Nephron (organoid): ENCODE measurements at regions not wholly inside any gene's neighbourhood (a gene's known extent, or its start where the extent isn't known, plus 50 kb on each side); places are given as distances from the start of the nearest gene placed in this dataset.
"Not testable (repeated sequence)": the region's sequence is repeated elsewhere in the genome, so short reads cannot be mapped to it uniquely, and the experiment has no call there.

Experiments
- H3K27ac Mint-ChIP-seq, 3 experiments: 2 replicates each; pipeline ENCODE4 v1.8.0; 2020; ENCODE audit warnings: mixed read lengths in 3 of 3, mild to moderate bottlenecking in 2 of 3, moderate library complexity in 1 of 3
- H3K27me3 Mint-ChIP-seq: 2 replicates; pipeline ENCODE4 v1.8.0; 2021; ENCODE audit warnings: low read depth, mild to moderate bottlenecking, moderate library complexity, mixed read lengths
- H3K36me3 Mint-ChIP-seq: 2 replicates; pipeline ENCODE4 v1.8.0; 2020; ENCODE audit warnings: low read depth, mixed read lengths
- H3K4me1 Mint-ChIP-seq: 2 replicates; pipeline ENCODE4 v1.8.0; 2020; ENCODE audit warnings: mixed read lengths
- H3K4me3 Mint-ChIP-seq, 3 experiments: 2 replicates each; pipeline ENCODE4 v1.8.0; 2020; ENCODE audit warnings: mild to moderate bottlenecking in 3 of 3, mixed read lengths in 3 of 3, moderate library complexity in 2 of 3
- H3K9me3 Mint-ChIP-seq: 2 replicates; pipeline ENCODE4 v1.8.0; 2020; ENCODE audit warnings: mixed read lengths
- TF ChIP-seq, protein P1 (sequence below), 3 experiments: fragments of 200-600 bp; sonication (generic); IDR thresholded peaks; one replicate each; pipeline ENCODE4 v1.5.0; 2021; ENCODE audit warnings: antibody characterized with exemption in 3 of 3; ENCODE audit not compliant: unreplicated experiment in 3 of 3

DNA sequence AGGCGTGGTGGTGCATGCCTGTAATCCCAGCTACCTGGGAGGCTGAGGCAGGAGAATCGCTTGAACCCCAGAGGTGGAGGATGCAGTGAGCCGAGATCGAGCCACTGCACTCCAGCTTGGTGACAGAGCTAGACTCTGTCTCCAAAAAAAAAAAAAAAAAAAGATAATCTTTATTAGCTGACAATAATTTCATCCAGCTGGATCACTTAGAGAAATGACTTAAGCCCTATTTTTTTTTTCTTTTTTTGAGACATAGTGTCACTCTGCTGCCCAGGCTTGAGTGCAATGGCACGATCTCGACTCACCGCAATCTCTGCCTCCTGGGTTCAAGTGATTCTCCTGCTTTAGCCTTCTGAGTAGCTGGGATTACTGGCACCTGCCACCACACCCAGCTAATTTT lies 51.6 kb upstream of the MAP4K4 start:
- H3K4me1 Mint-ChIP-seq, H3K9me3 Mint-ChIP-seq, H3K27me3 Mint-ChIP-seq, H3K4me3 Mint-ChIP-seq, H3K36me3 Mint-ChIP-seq, H3K27ac Mint-ChIP-seq: not testable (repeated sequence)

DNA sequence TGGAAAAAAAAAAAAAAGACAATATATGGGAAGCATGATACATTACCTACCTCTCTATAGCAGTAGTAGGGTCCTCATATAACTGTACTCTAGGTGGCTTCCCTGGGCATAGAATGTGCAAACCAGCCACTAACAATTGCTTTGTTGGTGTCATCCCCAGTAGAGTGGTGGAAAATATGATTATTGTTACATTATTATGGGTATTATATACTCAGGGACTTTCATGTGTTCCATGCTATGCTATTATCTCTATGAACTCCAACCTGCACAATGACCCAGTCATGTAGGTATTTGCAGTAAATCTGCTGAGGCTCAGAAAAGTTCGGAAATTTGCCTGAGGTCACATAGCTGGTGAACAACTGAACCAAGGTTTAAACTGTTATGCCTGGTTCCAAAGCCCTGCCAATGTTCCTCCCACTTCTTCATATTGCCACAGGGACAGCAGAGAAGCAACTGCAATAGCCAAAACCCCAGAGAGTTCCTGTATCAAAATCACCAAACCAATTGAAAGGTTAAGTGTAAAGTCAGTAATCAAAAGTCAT lies 52.6 kb upstream of the MAP4K4 start:
- H3K27me3 Mint-ChIP-seq, result peaks cover 4% of the 10 kb centered on the region
- no peak overlapping the region for H3K27ac Mint-ChIP-seq
- no peak overlapping the region for H3K4me3 Mint-ChIP-seq
- TF ChIP-seq, protein P1, sequence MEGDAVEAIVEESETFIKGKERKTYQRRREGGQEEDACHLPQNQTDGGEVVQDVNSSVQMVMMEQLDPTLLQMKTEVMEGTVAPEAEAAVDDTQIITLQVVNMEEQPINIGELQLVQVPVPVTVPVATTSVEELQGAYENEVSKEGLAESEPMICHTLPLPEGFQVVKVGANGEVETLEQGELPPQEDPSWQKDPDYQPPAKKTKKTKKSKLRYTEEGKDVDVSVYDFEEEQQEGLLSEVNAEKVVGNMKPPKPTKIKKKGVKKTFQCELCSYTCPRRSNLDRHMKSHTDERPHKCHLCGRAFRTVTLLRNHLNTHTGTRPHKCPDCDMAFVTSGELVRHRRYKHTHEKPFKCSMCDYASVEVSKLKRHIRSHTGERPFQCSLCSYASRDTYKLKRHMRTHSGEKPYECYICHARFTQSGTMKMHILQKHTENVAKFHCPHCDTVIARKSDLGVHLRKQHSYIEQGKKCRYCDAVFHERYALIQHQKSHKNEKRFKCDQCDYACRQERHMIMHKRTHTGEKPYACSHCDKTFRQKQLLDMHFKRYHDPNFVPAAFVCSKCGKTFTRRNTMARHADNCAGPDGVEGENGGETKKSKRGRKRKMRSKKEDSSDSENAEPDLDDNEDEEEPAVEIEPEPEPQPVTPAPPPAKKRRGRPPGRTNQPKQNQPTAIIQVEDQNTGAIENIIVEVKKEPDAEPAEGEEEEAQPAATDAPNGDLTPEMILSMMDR (IDR thresholded peaks at IDR 0.05; ENCODE audit: unreplicated experiment in 3 of 3), result no peak
- no peaks in the 10 kb centered on the region for H3K36me3 Mint-ChIP-seq
- no peaks in the 10 kb centered on the region for H3K4me1 Mint-ChIP-seq
- H3K9me3 Mint-ChIP-seq, result peaks cover 7% of the 10 kb centered on the region

DNA sequence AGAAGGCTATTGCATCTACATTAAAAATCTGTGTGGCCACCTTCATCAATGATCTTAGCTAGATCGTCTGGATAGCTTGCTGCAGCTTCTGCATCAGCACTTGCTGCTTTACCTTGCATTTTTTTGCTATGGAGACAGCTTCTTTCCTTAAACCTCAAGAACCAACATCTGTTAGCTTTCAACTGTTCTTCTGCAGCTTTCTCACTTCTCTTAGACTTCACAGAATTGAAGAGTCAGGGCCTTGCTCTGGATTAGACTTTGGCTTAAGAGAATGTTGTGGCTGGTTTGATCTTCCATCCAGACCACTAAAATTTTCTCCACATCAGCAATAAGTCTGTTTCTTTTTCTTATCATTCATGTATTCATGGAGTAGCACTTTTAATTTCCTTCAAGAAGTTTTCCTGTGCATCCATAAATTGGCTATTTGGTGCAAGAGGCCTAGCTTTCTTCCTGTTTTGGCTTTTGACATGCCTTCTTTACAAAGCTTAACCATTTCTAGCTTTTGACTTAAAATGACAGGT lies 54.4 kb upstream of the MAP4K4 start:
- H3K9me3 Mint-ChIP-seq, result peaks cover 7% of the 10 kb centered on the region
- no peak overlapping the region for H3K27ac Mint-ChIP-seq
- H3K4me3 Mint-ChIP-seq, result no peak overlapping the region
- no peaks in the 10 kb centered on the region for H3K36me3 Mint-ChIP-seq
- peaks cover 4% of the 10 kb centered on the region for H3K27me3 Mint-ChIP-seq
- H3K4me1 Mint-ChIP-seq, result no peaks in the 10 kb centered on the region
- TF ChIP-seq, protein P1 (IDR thresholded peaks at IDR 0.05; ENCODE audit: unreplicated experiment in 3 of 3), result no peak

DNA sequence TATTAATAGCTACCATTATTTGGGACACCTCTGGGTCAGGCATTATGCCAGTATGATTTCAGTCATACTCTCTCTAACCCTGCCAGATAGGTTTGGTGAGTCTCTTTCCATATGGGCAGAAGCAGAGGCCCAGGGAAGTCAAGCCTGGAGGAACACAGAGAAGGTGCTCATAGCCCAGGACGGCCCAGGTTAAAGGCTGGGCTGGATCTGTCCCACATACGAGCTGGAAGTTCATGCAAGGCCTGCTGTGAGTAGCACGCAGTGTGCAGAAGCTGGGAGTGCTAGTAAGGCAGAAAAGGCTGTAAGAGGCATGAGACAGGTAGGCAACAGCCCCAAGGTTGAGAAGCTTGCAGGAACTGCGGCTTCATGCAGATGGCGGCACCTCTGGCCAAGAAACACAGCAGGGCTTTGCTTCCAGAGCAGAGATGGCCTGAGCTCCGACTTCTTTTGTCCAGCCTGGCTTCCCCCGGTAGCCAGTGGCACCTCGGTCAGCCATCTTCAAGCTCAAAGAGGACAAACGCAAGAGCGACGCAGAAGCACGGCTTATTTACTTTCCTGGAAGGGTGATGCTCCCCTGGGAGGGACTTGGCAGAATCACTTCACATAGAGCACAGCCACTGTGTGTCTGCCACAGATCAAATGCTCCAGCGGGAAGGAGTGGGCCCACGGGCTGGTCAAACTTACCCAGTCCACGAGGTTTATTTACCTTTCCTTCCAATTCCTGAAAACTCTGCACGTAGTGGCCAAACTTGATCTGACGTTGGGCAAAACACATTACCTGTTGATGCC lies 58.5 kb upstream of the MAP4K4 start:
- Mint-ChIP-seq H3K4me3 (no peak overlapping the region), H3K27ac (no peak overlapping the region), H3K9me3 (peaks cover 7% of the 10 kb centered on the region), H3K4me1 (no peaks in the 10 kb centered on the region), H3K36me3 (no peaks in the 10 kb centered on the region), H3K27me3 (no peaks in the 10 kb centered on the region)
- TF ChIP-seq, protein P1 (IDR thresholded peaks at IDR 0.05; ENCODE audit: unreplicated experiment in 3 of 3), result no peak

DNA sequence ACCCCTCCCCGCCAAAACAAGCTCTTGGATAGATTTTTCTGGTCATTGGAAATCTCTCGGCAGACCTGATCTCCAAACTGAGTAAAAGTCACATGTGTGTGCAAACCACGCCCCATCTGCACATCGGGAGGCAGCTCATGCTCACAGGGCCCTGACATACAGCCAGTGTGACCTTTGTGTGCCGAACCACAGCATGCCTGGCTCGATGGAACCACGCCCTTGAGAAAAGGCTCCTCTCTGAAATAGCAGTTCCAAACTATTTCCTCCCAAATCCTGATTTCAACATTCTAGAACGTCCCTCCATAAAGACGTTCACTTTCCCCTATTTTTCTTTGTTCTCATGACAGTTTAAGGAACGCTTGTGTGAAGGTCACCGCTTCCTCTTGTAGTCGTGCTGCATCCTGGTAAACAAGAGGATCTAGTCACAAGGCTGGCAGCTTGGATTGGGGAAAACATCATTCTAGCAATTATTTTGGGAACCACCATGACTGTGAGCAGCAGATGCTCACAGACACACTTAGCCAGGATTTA lies 59.3 kb upstream of the MAP4K4 start:
- TF ChIP-seq, protein P1 (IDR thresholded peaks at IDR 0.05; ENCODE audit: unreplicated experiment in 3 of 3), result no peak
- no peaks in the 10 kb centered on the region for H3K27me3 Mint-ChIP-seq
- no peak overlapping the region for H3K27ac Mint-ChIP-seq
- no peaks in the 10 kb centered on the region for H3K4me1 Mint-ChIP-seq
- H3K9me3 Mint-ChIP-seq, result peaks cover 6% of the 10 kb centered on the region
- H3K36me3 Mint-ChIP-seq, result no peaks in the 10 kb centered on the region
- H3K4me3 Mint-ChIP-seq, result no peak overlapping the region

DNA sequence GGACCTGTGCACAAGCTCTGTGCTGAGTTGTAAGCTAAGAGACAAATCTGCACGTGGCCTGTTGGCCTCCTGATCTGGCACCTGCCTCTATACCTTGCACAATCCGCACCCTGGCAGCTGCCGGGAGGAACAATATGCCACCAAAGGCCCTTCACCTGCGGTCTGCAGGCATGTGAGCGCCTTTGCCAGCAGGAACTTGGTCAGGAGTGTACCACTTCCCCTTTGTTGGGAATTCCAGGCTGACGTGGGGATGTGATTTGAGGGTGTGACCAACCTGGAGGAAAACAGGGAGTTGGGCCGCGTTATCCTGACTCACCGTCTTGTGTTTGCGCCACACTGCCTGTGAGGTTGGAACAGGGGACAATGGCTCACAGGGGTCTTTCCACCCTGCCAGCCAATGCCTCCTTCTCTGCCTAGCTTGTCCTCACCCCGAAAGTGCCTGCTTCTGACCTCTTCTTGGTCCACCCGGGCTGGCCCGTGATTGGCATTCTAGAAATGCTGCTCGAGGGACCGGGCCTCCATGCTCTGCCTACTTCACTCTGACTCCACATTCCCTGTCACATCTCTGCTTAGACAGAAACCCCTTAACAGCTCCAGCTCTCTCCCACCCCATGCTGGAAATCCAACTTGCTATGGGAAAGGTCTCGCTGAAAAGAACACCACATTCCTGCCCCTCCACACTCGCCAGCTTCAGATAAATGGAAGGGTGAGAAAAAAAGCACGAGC lies 67.1 kb upstream of the MAP4K4 start:
- no peaks in the 10 kb centered on the region for H3K4me1 Mint-ChIP-seq
- no peak overlapping the region for H3K4me3 Mint-ChIP-seq
- H3K27me3 Mint-ChIP-seq, result peaks cover 2% of the 10 kb centered on the region
- no peaks in the 10 kb centered on the region for H3K9me3 Mint-ChIP-seq
- H3K36me3 Mint-ChIP-seq, result no peaks in the 10 kb centered on the region
- no peak overlapping the region for H3K27ac Mint-ChIP-seq
- TF ChIP-seq, protein P1 (IDR thresholded peaks at IDR 0.05; ENCODE audit: unreplicated experiment in 3 of 3), result no peak
